GM12865 (cell line): ENCODE measurements at regions not wholly inside any gene's neighbourhood (a gene's known extent, or its start where the extent isn't known, plus 50 kb on each side); places are given as distances from the start of the nearest gene placed in this dataset.
"Not testable (repeated sequence)": the region's sequence is repeated elsewhere in the genome, so short reads cannot be mapped to it uniquely, and the experiment has no call there.

Experiments used
- DNase-seq: peaks from one replicate; pipeline ENCODE4 v3.0.0; 2010; ENCODE audit warnings: low read depth
- H3K4me3 ChIP-seq: 2 replicates; pipeline ENCODE4 v1.5.1; 2011; ENCODE audit warnings: mild to moderate bottlenecking, low read depth, low read length, control low read depth
- TF ChIP-seq, protein P1 (sequence below): IDR thresholded peaks from 2 replicates; pipeline ENCODE4 v1.5.1; 2011; ENCODE audit warnings: low read length, control low read depth, low read depth, inconsistent platforms; ENCODE audit not compliant: insufficient read depth; ENCODE audit errors: missing control alignments

GRCh38 chr3:118146658-118147375, 887.8 kb downstream of the IGSF11 start:
- no peak for DNase-seq
- TF ChIP-seq, protein P1, sequence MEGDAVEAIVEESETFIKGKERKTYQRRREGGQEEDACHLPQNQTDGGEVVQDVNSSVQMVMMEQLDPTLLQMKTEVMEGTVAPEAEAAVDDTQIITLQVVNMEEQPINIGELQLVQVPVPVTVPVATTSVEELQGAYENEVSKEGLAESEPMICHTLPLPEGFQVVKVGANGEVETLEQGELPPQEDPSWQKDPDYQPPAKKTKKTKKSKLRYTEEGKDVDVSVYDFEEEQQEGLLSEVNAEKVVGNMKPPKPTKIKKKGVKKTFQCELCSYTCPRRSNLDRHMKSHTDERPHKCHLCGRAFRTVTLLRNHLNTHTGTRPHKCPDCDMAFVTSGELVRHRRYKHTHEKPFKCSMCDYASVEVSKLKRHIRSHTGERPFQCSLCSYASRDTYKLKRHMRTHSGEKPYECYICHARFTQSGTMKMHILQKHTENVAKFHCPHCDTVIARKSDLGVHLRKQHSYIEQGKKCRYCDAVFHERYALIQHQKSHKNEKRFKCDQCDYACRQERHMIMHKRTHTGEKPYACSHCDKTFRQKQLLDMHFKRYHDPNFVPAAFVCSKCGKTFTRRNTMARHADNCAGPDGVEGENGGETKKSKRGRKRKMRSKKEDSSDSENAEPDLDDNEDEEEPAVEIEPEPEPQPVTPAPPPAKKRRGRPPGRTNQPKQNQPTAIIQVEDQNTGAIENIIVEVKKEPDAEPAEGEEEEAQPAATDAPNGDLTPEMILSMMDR = no peak
- H3K4me3 ChIP-seq = no peak overlapping the region

- DNase-seq = no peak
- TF ChIP-seq, protein P1 = no peak
Measured at GRCh38 chr3:118151164-118151563, 883.5 kb downstream of the IGSF11 start.

GRCh38 chr3:118162627-118163588, 871.7 kb downstream of the IGSF11 start:
- DNase-seq = not testable (repeated sequence)

More at GRCh38 chr3:118151164-118151563, 883.5 kb downstream of the IGSF11 start:
- no peak overlapping the region for H3K4me3 ChIP-seq

GRCh38 chr3:118165413-118165812, 869.2 kb downstream of the IGSF11 start:
- TF ChIP-seq, protein P1 = no peak
- H3K4me3 ChIP-seq = no peak overlapping the region
- DNase-seq = no peak

More at GRCh38 chr3:118162627-118163588, 871.7 kb downstream of the IGSF11 start:
- not testable (repeated sequence) for H3K4me3 ChIP-seq

DNA sequence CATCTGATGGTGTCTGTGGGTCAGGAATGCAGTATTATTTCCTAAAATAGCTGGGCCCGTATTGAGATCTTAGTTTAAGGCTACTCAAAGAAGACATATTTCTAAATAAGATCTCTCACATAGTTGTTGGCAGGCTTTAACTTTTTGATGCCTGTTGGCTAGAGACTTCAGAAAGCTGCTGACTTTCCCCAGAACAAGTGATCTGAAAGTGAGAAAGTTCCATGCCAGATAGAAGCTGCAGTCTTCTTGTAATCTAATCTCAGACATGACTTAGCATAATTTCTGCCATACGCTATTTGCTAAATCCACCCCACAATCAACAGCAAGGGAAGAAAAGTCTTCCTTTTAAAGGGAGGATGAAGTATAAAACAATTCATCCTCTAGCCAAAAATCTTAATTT, 867.1 kb downstream of the IGSF11 start:
- H3K4me3 ChIP-seq = no peak overlapping the region
- TF ChIP-seq, protein P1 = no peak
- no peak for DNase-seq

GRCh38 chr3:118168175-118168574, 866.5 kb downstream of the IGSF11 start:
- TF ChIP-seq, protein P1 = no peak
- H3K4me3 ChIP-seq = no peak overlapping the region
- DNase-seq = no peak

GRCh38 chr3:118171236-118171852, 863.3 kb downstream of the IGSF11 start:
- H3K4me3 ChIP-seq = no peak overlapping the region
- no peak for DNase-seq
- TF ChIP-seq, protein P1 = no peak
